Body of pancreas (tissue), 4 donors: ENCODE measurements at regions not wholly inside any gene's neighbourhood (a gene's known extent, or its start where the extent isn't known, plus 50 kb on each side); places are given as distances from the start of the nearest gene placed in this dataset.

Source experiments
- POLR2A ChIP-seq, 3 donors: fragments of 450-650 bp; IDR thresholded peaks; one replicate each; pipeline ENCODE4 v1.6.1; 2016; ENCODE audit warnings: antibody characterized with exemption in 3 of 3, mild to moderate bottlenecking in 2 of 3
- TF ChIP-seq, protein P1 (sequence below), 7 experiments: fragments of 450-650 bp in 4 of 7; fragments of 200-600 bp in 3 of 7; sonication (generic) in 3 of 7; IDR thresholded peaks; one replicate each; pipeline ENCODE4 v1.5.1; 2016 to 2019; ENCODE audit warnings: antibody characterized with exemption in 7 of 7

GRCh38 chr2:38477006-38477405 lies 99.9 kb upstream of the ATL2 start:
- TF ChIP-seq POLR2A (IDR thresholded peaks at IDR 0.05) = no peak
- TF ChIP-seq, protein P1, sequence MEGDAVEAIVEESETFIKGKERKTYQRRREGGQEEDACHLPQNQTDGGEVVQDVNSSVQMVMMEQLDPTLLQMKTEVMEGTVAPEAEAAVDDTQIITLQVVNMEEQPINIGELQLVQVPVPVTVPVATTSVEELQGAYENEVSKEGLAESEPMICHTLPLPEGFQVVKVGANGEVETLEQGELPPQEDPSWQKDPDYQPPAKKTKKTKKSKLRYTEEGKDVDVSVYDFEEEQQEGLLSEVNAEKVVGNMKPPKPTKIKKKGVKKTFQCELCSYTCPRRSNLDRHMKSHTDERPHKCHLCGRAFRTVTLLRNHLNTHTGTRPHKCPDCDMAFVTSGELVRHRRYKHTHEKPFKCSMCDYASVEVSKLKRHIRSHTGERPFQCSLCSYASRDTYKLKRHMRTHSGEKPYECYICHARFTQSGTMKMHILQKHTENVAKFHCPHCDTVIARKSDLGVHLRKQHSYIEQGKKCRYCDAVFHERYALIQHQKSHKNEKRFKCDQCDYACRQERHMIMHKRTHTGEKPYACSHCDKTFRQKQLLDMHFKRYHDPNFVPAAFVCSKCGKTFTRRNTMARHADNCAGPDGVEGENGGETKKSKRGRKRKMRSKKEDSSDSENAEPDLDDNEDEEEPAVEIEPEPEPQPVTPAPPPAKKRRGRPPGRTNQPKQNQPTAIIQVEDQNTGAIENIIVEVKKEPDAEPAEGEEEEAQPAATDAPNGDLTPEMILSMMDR (IDR thresholded peaks at IDR 0.05) = no peak
